ENCODE measurements at regions not wholly inside any gene's neighbourhood (a gene's known extent, or its start where the extent isn't known, plus 50 kb on each side); places are given as distances from the start of the nearest gene placed in this dataset.
"Not testable (repeated sequence)": the region's sequence is repeated elsewhere in the genome, so short reads cannot be mapped to it uniquely, and the experiment has no call there.

DNA sequence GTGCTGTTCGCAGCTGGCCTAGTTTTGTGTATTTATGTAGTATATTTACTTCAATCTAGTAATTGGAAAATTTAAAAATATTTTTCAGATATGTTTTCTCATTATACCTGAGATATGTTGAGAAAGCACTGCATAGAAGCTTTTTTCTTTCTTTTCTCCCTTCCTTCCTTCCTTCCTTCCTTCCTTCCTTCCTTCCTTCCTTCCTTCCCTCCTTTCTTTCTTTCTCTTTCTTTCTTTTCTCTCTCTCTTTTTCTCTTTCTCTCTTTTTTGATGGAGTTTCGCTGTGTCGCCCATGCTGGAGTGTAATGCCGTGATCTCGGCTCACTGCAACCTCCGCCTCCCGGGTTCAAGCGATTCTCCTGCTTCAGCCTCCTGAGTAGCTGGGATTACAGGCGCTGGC is 83.3 kb upstream of the ZNF92 start:
- H3K14ac ChIP-seq (ENCODE audit: insufficient read length); H3K79me2 ChIP-seq (ENCODE audit: control insufficient read depth in 1 of 2, insufficient read depth in 2 of 2, low read length in 2 of 2); FAIRE-seq; CTCF ChIA-PET (ENCODE audit: partially characterized antibody); H2BK12ac ChIP-seq (ENCODE audit: low read depth, low read length); H3K4me2 ChIP-seq (ENCODE audit: insufficient read depth in 1 of 2, low read depth in 2 of 2, low read length in 2 of 2); H3K9me3 ChIP-seq (ENCODE audit: insufficient read depth in 2 of 2, low read depth in 1 of 2, low read length in 1 of 2); H3K9ac ChIP-seq (replicated peaks in 1 of 4; ENCODE audit: extremely low read depth in 1 of 4, low read depth in 3 of 4, low read length in 3 of 4); H3K4me1 ChIP-seq (replicated peaks in 1 of 4; ENCODE audit: control insufficient read depth in 3 of 4, insufficient read depth in 4 of 4, low read length in 3 of 4); H3K4me3 ChIP-seq (ENCODE audit: extremely low read depth in 1 of 4, insufficient read depth in 2 of 4, low read depth in 3 of 4, low read length in 4 of 4); H4K20me1 ChIP-seq (replicated peaks in 1 of 2; ENCODE audit: control insufficient read depth in 1 of 2, insufficient read depth in 2 of 2, low read length in 2 of 2); H4K91ac ChIP-seq (replicated peaks; ENCODE audit: insufficient read length, low read length); H2BK120ac ChIP-seq (replicated peaks; ENCODE audit: low read depth, low read length); DNase-seq (ENCODE audit: low read depth in 1 of 2, low spot score in 2 of 2); H3K56ac ChIP-seq (replicated peaks; ENCODE audit: insufficient read length, low read depth, low read length); H3K27me3 ChIP-seq (replicated peaks in 1 of 4; ENCODE audit: control insufficient read depth in 3 of 4, extremely low read depth in 1 of 4, insufficient read depth in 3 of 4, low read length in 3 of 4); H3K27ac ChIP-seq (ENCODE audit: low read depth, low read length); H2AK5ac ChIP-seq (ENCODE audit: low read depth, low read length); H2AFZ ChIP-seq (ENCODE audit: low read length); H3K79me1 ChIP-seq (ENCODE audit: low read depth, low read length); H3K4ac ChIP-seq (replicated peaks; ENCODE audit: insufficient read length, low read depth, low read length); H4K5ac ChIP-seq (ENCODE audit: insufficient read length, low read depth, low read length); H2BK20ac ChIP-seq (ENCODE audit: low read length); H2BK15ac ChIP-seq (ENCODE audit: low read length); H4K8ac ChIP-seq (ENCODE audit: extremely low read depth, insufficient read depth, low read length); H3K23me2 ChIP-seq (ENCODE audit: low read depth, low read length); H3K18ac ChIP-seq (ENCODE audit: extremely low read depth, low read length); H3K23ac ChIP-seq (ENCODE audit: insufficient read length); H3K36me3 ChIP-seq (ENCODE audit: control insufficient read depth in 2 of 4, insufficient read depth in 4 of 4, low read length in 3 of 4); H2BK5ac ChIP-seq (ENCODE audit: low read depth, low read length): not testable (repeated sequence)
- POLR2A ChIA-PET (ENCODE audit: partially characterized antibody): interaction anchor here (0.8 kb wide), 1 partner anchor 27 kb away, joined by 5 read pairs; no protein-coding TSS in a partner anchor
- 99% methylated on average over 9 of the region's 9 CpGs; no CpG with 5 or more reads in 1 of the 2 experiments for WGBS, 2 experiments (ENCODE audit: extremely low coverage in 1 of 2, insufficient coverage in 1 of 2, insufficient read length in 1 of 2, insufficient replicate concordance in 2 of 2, low coverage in 1 of 2, low lambda C conversion rate in 2 of 2, missing lambda C conversion rate in 1 of 2)
